SH-SY5Y (cell line): ENCODE measurements at regions not wholly inside any gene's neighbourhood (a gene's known extent, or its start where the extent isn't known, plus 50 kb on each side); places are given as distances from the start of the nearest gene placed in this dataset.

Source experiments
- GATA2 ChIP-seq: IDR thresholded peaks from 2 replicates; pipeline ENCODE4 v1.6.1; 2011; ENCODE audit warnings: mild to moderate bottlenecking, low read depth, low read length
- GATA3 ChIP-seq: IDR thresholded peaks from 2 replicates; pipeline ENCODE4 v1.6.1; 2011; ENCODE audit warnings: low read depth, mild to moderate bottlenecking, low read length, moderate library complexity

GRCh38 chr1:5812295-5812694 lies 179.9 kb downstream of the NPHP4 start:
- TF ChIP-seq GATA3 (no peak), GATA2 (no peak)

- TF ChIP-seq GATA3 (no peak), GATA2 (no peak)
Measured at GRCh38 chr1:5811419-5811818, 180.8 kb downstream of the NPHP4 start.

- TF ChIP-seq GATA3 (no peak), GATA2 (no peak)
Measured at GRCh38 chr1:5810553-5811270, 181.5 kb downstream of the NPHP4 start.

- TF ChIP-seq GATA2 (no peak), GATA3 (no peak)
Measured at GRCh38 chr1:5810131-5810530, 182.1 kb downstream of the NPHP4 start.

GRCh38 chr1:5809207-5809788 lies 182.9 kb downstream of the NPHP4 start:
- no peak for TF ChIP-seq GATA2
- TF ChIP-seq GATA3 = no peak

GRCh38 chr1:5803851-5804250 lies 188.4 kb downstream of the NPHP4 start:
- TF ChIP-seq GATA2 = no peak
- TF ChIP-seq GATA3 = no peak

GRCh38 chr1:5802606-5803005 lies 189.6 kb downstream of the NPHP4 start:
- no peak for TF ChIP-seq GATA3
- TF ChIP-seq GATA2 = no peak

- no peak for TF ChIP-seq GATA3
- TF ChIP-seq GATA2 = no peak
Measured at GRCh38 chr1:5798904-5799303, 193.3 kb downstream of the NPHP4 start.

- TF ChIP-seq GATA3 (no peak), GATA2 (no peak)
Measured at GRCh38 chr1:5798151-5798730, 194.0 kb downstream of the NPHP4 start.

- TF ChIP-seq GATA3 (no peak), GATA2 (no peak)
Measured at GRCh38 chr1:5796028-5796427, 196.2 kb downstream of the NPHP4 start.

GRCh38 chr1:5794279-5794678 lies 197.9 kb downstream of the NPHP4 start:
- TF ChIP-seq GATA2 = no peak
- TF ChIP-seq GATA3 = no peak

GRCh38 chr1:5793516-5793915 lies 198.7 kb downstream of the NPHP4 start:
- TF ChIP-seq GATA2 (no peak), GATA3 (no peak)

GRCh38 chr1:5781079-5781478 lies 211.1 kb downstream of the NPHP4 start:
- TF ChIP-seq GATA3 = no peak
- no peak for TF ChIP-seq GATA2

- TF ChIP-seq GATA3 = no peak
- no peak for TF ChIP-seq GATA2
Measured at GRCh38 chr1:5780324-5780716, 211.9 kb downstream of the NPHP4 start.

GRCh38 chr1:5779608-5780323 lies 212.5 kb downstream of the NPHP4 start:
- no peak for TF ChIP-seq GATA2
- no peak for TF ChIP-seq GATA3

GRCh38 chr1:5776035-5776550 lies 216.1 kb downstream of the NPHP4 start:
- TF ChIP-seq GATA2 (no peak), GATA3 (no peak)

GRCh38 chr1:5774019-5774418 lies 218.2 kb downstream of the NPHP4 start:
- TF ChIP-seq GATA3 (no peak), GATA2 (no peak)
